Putamen (tissue), 1 donor: ENCODE measurements at regions not wholly inside any gene's neighbourhood (a gene's known extent, or its start where the extent isn't known, plus 50 kb on each side); places are given as distances from the start of the nearest gene placed in this dataset.
"Not testable (repeated sequence)": the region's sequence is repeated elsewhere in the genome, so short reads cannot be mapped to it uniquely, and the experiment has no call there.

Source experiments
- DNase-seq: peaks from one replicate; pipeline ENCODE4 v3.0.0-alpha.2; 2016; ENCODE audit warnings: low spot score

GRCh38 chr1:54474310-54475251, 68.4 kb upstream of the SSBP3 start:
- no peak for DNase-seq

GRCh38 chr1:54471588-54471987, 65.4 kb upstream of the SSBP3 start:
- DNase-seq: no peak

GRCh38 chr1:54469444-54469843, 63.2 kb upstream of the SSBP3 start:
- not testable (repeated sequence) for DNase-seq

- DNase-seq: not testable (repeated sequence)
Observed at GRCh38 chr1:54468288-54469084, 62.3 kb upstream of the SSBP3 start.

GRCh38 chr1:54465351-54465811, 59.2 kb upstream of the SSBP3 start:
- no peak for DNase-seq

GRCh38 chr1:54464477-54465146, 58.4 kb upstream of the SSBP3 start:
- DNase-seq: no peak

- DNase-seq: no peak
Observed at GRCh38 chr1:54464031-54464476, 57.9 kb upstream of the SSBP3 start.

- no peak for DNase-seq
Observed at GRCh38 chr1:54463259-54464030, 57.3 kb upstream of the SSBP3 start.

GRCh38 chr1:54462597-54463258, 56.5 kb upstream of the SSBP3 start:
- DNase-seq: no peak

GRCh38 chr1:54461731-54462596, 55.8 kb upstream of the SSBP3 start:
- no peak for DNase-seq

- no peak for DNase-seq
Observed at GRCh38 chr1:54460861-54461387, 54.7 kb upstream of the SSBP3 start.

- no peak for DNase-seq
Observed at GRCh38 chr1:54460351-54460750, 54.2 kb upstream of the SSBP3 start.

- DNase-seq: no peak
Observed at GRCh38 chr1:54459726-54460191, 53.6 kb upstream of the SSBP3 start.

GRCh38 chr1:54459140-54459539, 52.9 kb upstream of the SSBP3 start:
- DNase-seq: no peak

GRCh38 chr1:54456921-54457529, 50.8 kb upstream of the SSBP3 start:
- no peak for DNase-seq

GRCh38 chr1:54456361-54456760, 50.2 kb upstream of the SSBP3 start:
- DNase-seq: no peak
